Naive thymus-derived CD4-positive, alpha-beta T cell (primary cell): ENCODE measurements at regions not wholly inside any gene's neighbourhood (a gene's known extent, or its start where the extent isn't known, plus 50 kb on each side); places are given as distances from the start of the nearest gene placed in this dataset.

Source experiments
- ATAC-seq: fragments of 150-1000 bp; cut with Tn5 transposase; 2 replicates; pipeline ENCODE4 v1.10.0; 2021; ENCODE audit warnings: mild to moderate bottlenecking, moderate library complexity
- CTCF ChIA-PET: fragments of 350-600 bp; sonication (Branson Sonifier 250); formaldehyde crosslinking; loops from one replicate; lab custom pipeline; 2021; ENCODE audit warnings: antibody characterized with exemption; lab: Charles Lee
- POLR2A ChIA-PET: fragments of 350-600 bp; sonication (Branson Sonifier 250); formaldehyde crosslinking; loops from one replicate; lab custom pipeline; 2021; ENCODE audit warnings: antibody characterized with exemption, inconsistent platforms; lab: Charles Lee
- DNase-seq, 9 donors: peaks; one replicate each; pipeline versions ENCODE4 v3.0.0 to v3.0.0-alpha.2; 2020 to 2022; ENCODE audit warnings: mixed read lengths in 1 of 9
- H3K27ac ChIP-seq: one replicate; pipeline ENCODE4 v1.7.0; 2013; ENCODE audit warnings: mild to moderate bottlenecking, low read depth, low read length, moderate library complexity
- H3K27me3 ChIP-seq, 2 donors: one replicate each; pipeline ENCODE4 v1.7.0; 2013; ENCODE audit warnings: low read length in 2 of 2, mild to moderate bottlenecking in 2 of 2, moderate library complexity in 2 of 2; ENCODE audit not compliant: control insufficient read depth in 2 of 2, insufficient read depth in 2 of 2
- H3K36me3 ChIP-seq, 3 experiments: 1 replicate in 2 of 3; 2 replicates in 1 of 3; pipeline ENCODE4 v1.7.0; 2013; ENCODE audit warnings: low read length in 3 of 3, mild to moderate bottlenecking in 3 of 3, moderate library complexity in 1 of 3; ENCODE audit not compliant: insufficient read depth in 3 of 3, control insufficient read depth in 2 of 3
- H3K4me1 ChIP-seq, 2 donors: one replicate each; pipeline ENCODE4 v1.7.0; 2013; ENCODE audit warnings: low read length in 2 of 2, mild to moderate bottlenecking in 2 of 2, moderate library complexity in 1 of 2; ENCODE audit not compliant: control insufficient read depth in 2 of 2, insufficient read depth in 2 of 2
- H3K4me3 ChIP-seq: 2 replicates; pipeline ENCODE4 v1.7.0; 2013; ENCODE audit warnings: mild to moderate bottlenecking, low read length
- H3K9me3 ChIP-seq, 3 experiments: 1 replicate in 2 of 3; 2 replicates in 1 of 3; pipeline ENCODE4 v1.7.0; 2013; ENCODE audit warnings: low read length in 3 of 3; ENCODE audit not compliant: control insufficient read depth in 2 of 3
- H3K27ac Mint-ChIP-seq, 9 donors: one replicate each; pipeline ENCODE4 v1.8.0; 2020 to 2022; ENCODE audit warnings: mixed read lengths in 9 of 9, mild to moderate bottlenecking in 8 of 9, moderate library complexity in 5 of 9, inconsistent platforms in 2 of 9
- H3K27me3 Mint-ChIP-seq, 5 donors: one replicate each; pipeline ENCODE4 v1.8.0; 2021 to 2022; ENCODE audit warnings: mixed read lengths in 5 of 5, mild to moderate bottlenecking in 1 of 5
- H3K36me3 Mint-ChIP-seq, 5 donors: one replicate each; pipeline ENCODE4 v1.8.0; 2020 to 2022; ENCODE audit warnings: mixed read lengths in 5 of 5, mild to moderate bottlenecking in 3 of 5, inconsistent platforms in 1 of 5
- H3K4me1 Mint-ChIP-seq, 7 donors: one replicate each; pipeline ENCODE4 v1.8.0; 2020 to 2022; ENCODE audit warnings: mixed read lengths in 7 of 7, mild to moderate bottlenecking in 3 of 7, inconsistent platforms in 1 of 7
- H3K4me3 Mint-ChIP-seq, 10 donors: one replicate each; pipeline ENCODE4 v1.8.0; 2020 to 2022; ENCODE audit warnings: mild to moderate bottlenecking in 10 of 10, mixed read lengths in 10 of 10, moderate library complexity in 6 of 10, inconsistent platforms in 2 of 10
- H3K9me3 Mint-ChIP-seq, 11 donors: one replicate each; pipeline ENCODE4 v1.8.0; 2020 to 2022; ENCODE audit warnings: mixed read lengths in 11 of 11, mild to moderate bottlenecking in 4 of 11, inconsistent platforms in 1 of 11, moderate library complexity in 1 of 11
- intact Hi-C, 2 donors: fragments of 100-400 bp; cut with micrococcal nuclease; formaldehyde crosslinking; loops; one replicate each; pipeline ENCODE4 v1.15.1; 2023

DNA sequence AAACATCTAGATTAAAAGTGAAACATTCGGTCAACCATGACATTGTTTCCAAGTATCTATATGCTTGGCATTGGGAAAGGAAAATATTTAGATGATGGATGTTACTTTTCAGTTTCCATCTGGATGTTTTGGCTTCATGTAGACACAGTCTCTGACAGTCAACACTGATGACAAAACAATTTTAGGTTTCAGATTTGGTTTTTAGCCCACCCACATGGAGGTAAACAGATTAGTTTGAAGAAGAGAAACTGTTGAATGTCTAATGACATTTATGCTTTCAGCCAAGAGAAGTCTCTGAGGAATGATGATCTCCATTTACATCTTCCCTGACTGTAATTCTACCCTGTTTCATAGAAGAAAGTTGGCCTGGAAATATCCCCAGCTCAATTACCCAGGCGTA is 379.1 kb downstream of the SLITRK6 start:
- Histone ChIP-seq H3K27me3 (no peaks in the 10 kb centered on the region), H3K4me1 (no peaks in the 10 kb centered on the region), H3K9me3 (no peaks in the 10 kb centered on the region), H3K4me3 (no peak overlapping the region), H3K27ac (no peak overlapping the region), H3K36me3 (no peaks in the 10 kb centered on the region)
- DNase-seq, result no peak
- Mint-ChIP-seq H3K4me1 (no peaks in the 10 kb centered on the region), H3K9me3 (peaks cover 0 to 6% (median 0%) of the 10 kb centered on the region in 11 donors), H3K36me3 (no peaks in the 10 kb centered on the region), H3K27me3 (no peaks in the 10 kb centered on the region), H3K4me3 (no peak overlapping the region), H3K27ac (no peak overlapping the region)
- intact Hi-C loops, result no loop called here
- ATAC-seq, result no peak
- CTCF ChIA-PET, result no interaction called here
- POLR2A ChIA-PET, result no interaction called here

DNA sequence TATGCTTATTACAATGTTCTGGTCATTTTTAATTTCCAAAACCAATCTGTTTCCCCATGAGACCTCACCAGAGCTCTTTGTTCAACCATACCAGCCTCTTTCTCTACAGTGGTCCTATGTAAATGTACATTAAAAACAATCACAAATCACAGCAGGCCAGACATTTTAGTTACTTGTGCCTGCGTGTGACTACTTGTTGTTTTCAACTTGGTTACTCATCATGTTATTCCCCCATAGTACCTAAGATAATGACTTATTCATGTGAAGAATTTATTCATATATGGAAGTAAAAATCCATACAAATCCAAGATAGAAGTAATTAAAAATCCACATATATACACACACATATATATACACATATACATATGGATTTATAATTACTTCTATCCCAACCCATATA is 379.6 kb downstream of the SLITRK6 start:
- ChIA-PET CTCF (no interaction called here), POLR2A (no interaction called here)
- peaks cover 0 to 6% (median 0%) of the 10 kb centered on the region in 11 donors for H3K9me3 Mint-ChIP-seq
- no peak overlapping the region for H3K4me3 Mint-ChIP-seq
- no peak for DNase-seq
- H3K27me3 ChIP-seq, result no peaks in the 10 kb centered on the region
- intact Hi-C loops, result no loop called here
- H3K27ac Mint-ChIP-seq, result no peak overlapping the region
- no peak for ATAC-seq
- H3K9me3 ChIP-seq, result no peaks in the 10 kb centered on the region
- no peak overlapping the region for H3K4me3 ChIP-seq
- no peaks in the 10 kb centered on the region for H3K4me1 ChIP-seq
- H3K36me3 ChIP-seq, result no peaks in the 10 kb centered on the region
- no peaks in the 10 kb centered on the region for H3K4me1 Mint-ChIP-seq
- no peaks in the 10 kb centered on the region for H3K36me3 Mint-ChIP-seq
- H3K27ac ChIP-seq, result no peak overlapping the region
- no peaks in the 10 kb centered on the region for H3K27me3 Mint-ChIP-seq

DNA sequence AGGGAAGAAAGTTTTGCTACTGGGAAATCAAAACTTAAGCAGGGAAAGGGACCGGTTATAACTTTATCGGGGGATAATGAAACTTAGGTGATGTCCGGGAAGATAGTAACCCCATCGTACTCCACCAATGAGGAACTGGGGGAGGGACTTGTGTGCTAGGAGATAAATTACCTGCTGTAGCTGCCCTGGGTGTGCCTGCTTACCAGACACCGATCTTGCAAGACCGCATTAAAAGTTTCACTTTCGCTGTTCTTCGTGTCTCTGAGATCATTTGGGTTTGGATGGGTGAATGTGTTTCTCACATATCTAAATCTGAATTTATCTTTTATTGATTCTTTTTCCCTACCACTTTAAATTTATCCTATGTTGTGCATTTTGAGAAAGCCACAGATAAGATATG is 381.4 kb downstream of the SLITRK6 start:
- Histone ChIP-seq H3K4me3 (no peak overlapping the region), H3K9me3 (no peaks in the 10 kb centered on the region), H3K27ac (no peak overlapping the region), H3K36me3 (no peaks in the 10 kb centered on the region), H3K4me1 (no peaks in the 10 kb centered on the region), H3K27me3 (no peaks in the 10 kb centered on the region)
- H3K36me3 Mint-ChIP-seq, result no peaks in the 10 kb centered on the region
- H3K27ac Mint-ChIP-seq, result no peak overlapping the region
- H3K4me1 Mint-ChIP-seq, result no peaks in the 10 kb centered on the region
- POLR2A ChIA-PET, result no interaction called here
- H3K9me3 Mint-ChIP-seq, result peaks cover 0 to 6% (median 0%) of the 10 kb centered on the region in 11 donors
- DNase-seq (no peak), ATAC-seq (no peak)
- H3K4me3 Mint-ChIP-seq, result no peak overlapping the region
- H3K27me3 Mint-ChIP-seq, result no peaks in the 10 kb centered on the region
- intact Hi-C loops, result no loop called here
- CTCF ChIA-PET, result no interaction called here

DNA sequence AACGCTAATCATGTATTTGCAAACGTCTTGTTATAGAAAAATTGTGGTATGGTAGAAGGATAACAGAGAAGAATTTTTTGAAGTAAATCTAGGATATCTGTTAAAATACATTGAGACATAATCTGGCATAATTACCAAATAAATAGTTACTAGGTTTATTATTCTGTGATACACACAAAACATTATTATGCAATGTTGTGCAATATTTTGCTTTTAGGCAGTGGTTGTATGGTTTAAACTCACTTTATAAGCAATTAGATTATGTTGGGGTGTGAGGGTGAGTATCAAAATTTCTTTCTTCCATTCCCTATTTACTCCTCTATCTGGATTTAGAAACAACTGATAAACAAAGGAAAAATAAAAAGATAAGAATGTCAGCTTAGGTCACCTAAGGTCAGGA is 385.6 kb downstream of the SLITRK6 start:
- no peaks in the 10 kb centered on the region for H3K4me1 ChIP-seq
- no peak overlapping the region for H3K27ac Mint-ChIP-seq
- H3K36me3 ChIP-seq, result no peaks in the 10 kb centered on the region
- H3K27ac ChIP-seq, result no peak overlapping the region
- no peaks in the 10 kb centered on the region for H3K27me3 Mint-ChIP-seq
- intact Hi-C loops, result no loop called here
- ChIA-PET CTCF (no interaction called here), POLR2A (no interaction called here)
- H3K4me1 Mint-ChIP-seq, result no peaks in the 10 kb centered on the region
- H3K36me3 Mint-ChIP-seq, result no peaks in the 10 kb centered on the region
- no peaks in the 10 kb centered on the region for H3K27me3 ChIP-seq
- peaks cover 0 to 4% (median 0%) of the 10 kb centered on the region in 11 donors for H3K9me3 Mint-ChIP-seq
- H3K4me3 ChIP-seq, result no peak overlapping the region
- no peaks in the 10 kb centered on the region for H3K9me3 ChIP-seq
- no peak for DNase-seq
- H3K4me3 Mint-ChIP-seq, result no peak overlapping the region
- no peak for ATAC-seq

DNA sequence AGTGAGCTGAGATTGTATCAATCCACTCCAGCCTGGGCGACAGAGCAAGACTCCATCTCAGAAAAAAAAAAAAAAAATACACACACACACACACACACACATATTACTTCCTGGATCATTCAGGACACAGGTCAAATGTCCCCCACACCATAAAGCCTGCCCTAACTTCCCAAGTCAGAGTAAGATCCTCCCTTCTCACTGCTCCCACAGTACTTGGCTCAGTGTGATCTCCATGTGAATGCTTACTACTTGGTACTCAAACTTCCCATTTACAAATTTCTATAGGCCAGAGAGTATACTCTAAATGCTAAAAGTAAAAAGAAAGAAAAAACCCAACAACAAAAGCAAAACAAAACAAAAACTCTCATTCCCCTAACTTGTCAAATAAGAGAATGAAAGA is 386.8 kb downstream of the SLITRK6 start:
- H3K36me3 Mint-ChIP-seq, result no peaks in the 10 kb centered on the region
- H3K27me3 ChIP-seq, result no peaks in the 10 kb centered on the region
- intact Hi-C loops, result no loop called here
- H3K27me3 Mint-ChIP-seq, result no peaks in the 10 kb centered on the region
- H3K4me1 Mint-ChIP-seq, result no peaks in the 10 kb centered on the region
- ChIA-PET POLR2A (no interaction called here), CTCF (no interaction called here)
- no peak for ATAC-seq
- no peak overlapping the region for H3K27ac ChIP-seq
- no peaks in the 10 kb centered on the region for H3K36me3 ChIP-seq
- peaks cover 0 to 4% (median 0%) of the 10 kb centered on the region in 11 donors for H3K9me3 Mint-ChIP-seq
- H3K4me3 Mint-ChIP-seq, result no peak overlapping the region
- H3K4me1 ChIP-seq, result no peaks in the 10 kb centered on the region
- no peaks in the 10 kb centered on the region for H3K9me3 ChIP-seq
- no peak for DNase-seq
- H3K27ac Mint-ChIP-seq, result no peak overlapping the region
- H3K4me3 ChIP-seq, result no peak overlapping the region

DNA sequence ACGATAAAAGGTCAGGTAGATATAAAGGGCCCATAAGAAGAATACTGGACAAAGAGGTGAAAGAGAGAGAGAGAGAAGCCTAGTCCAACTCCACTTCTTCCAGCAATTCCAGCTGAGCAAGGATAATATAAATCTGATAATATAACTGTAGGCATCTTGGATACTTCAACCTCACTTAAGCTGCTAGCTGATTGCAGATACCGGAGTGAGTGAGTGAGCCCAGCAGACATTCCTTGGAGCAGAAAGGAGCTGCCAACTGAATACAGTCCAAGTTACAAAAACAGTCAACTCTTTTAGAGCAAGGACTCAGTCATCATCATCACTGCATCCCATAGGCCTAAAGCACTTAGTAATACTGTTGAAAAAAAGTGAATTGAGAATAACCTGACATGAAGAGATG is 387.6 kb downstream of the SLITRK6 start:
- no peak overlapping the region for H3K27ac ChIP-seq
- no peaks in the 10 kb centered on the region for H3K27me3 ChIP-seq
- DNase-seq (no peak), ATAC-seq (no peak)
- H3K9me3 Mint-ChIP-seq, result peaks cover 0 to 4% (median 0%) of the 10 kb centered on the region in 11 donors
- no peaks in the 10 kb centered on the region for H3K9me3 ChIP-seq
- no peaks in the 10 kb centered on the region for H3K27me3 Mint-ChIP-seq
- no peaks in the 10 kb centered on the region for H3K4me1 Mint-ChIP-seq
- no peaks in the 10 kb centered on the region for H3K4me1 ChIP-seq
- ChIA-PET POLR2A (no interaction called here), CTCF (interaction anchor here (0.9 kb wide), 1 partner anchor 851 kb away, joined by 3 read pairs; no protein-coding TSS in a partner anchor)
- no peak overlapping the region for H3K27ac Mint-ChIP-seq
- H3K4me3 Mint-ChIP-seq, result no peak overlapping the region
- intact Hi-C loops, result no loop called here
- no peaks in the 10 kb centered on the region for H3K36me3 ChIP-seq
- H3K4me3 ChIP-seq, result no peak overlapping the region
- H3K36me3 Mint-ChIP-seq, result no peaks in the 10 kb centered on the region

DNA sequence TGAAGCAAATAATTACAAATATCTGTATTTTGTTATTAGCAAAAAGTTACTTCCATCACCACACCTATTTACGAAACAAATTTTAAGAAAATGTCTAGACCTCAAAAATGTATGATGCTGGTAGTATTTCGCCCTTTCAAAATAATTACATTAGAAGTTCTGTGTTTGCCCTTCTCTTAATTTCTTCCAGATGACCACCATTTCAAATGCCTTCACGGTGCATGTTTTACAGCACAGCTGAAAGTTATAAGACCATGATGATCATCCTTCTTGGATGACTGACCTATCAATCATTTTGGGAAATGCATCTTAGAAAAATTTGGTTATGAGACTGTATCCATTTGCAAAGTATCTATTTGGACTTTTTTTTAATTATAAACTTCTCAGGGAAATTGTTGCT is 390.8 kb downstream of the SLITRK6 start:
- H3K27me3 Mint-ChIP-seq, result no peaks in the 10 kb centered on the region
- ChIA-PET POLR2A (no interaction called here), CTCF (no interaction called here)
- ATAC-seq (no peak), DNase-seq (no peak)
- no peaks in the 10 kb centered on the region for H3K4me1 ChIP-seq
- no peaks in the 10 kb centered on the region for H3K27me3 ChIP-seq
- intact Hi-C loops, result no loop called here
- H3K36me3 Mint-ChIP-seq, result no peaks in the 10 kb centered on the region
- no peak overlapping the region for H3K27ac Mint-ChIP-seq
- no peaks in the 10 kb centered on the region for H3K9me3 ChIP-seq
- no peaks in the 10 kb centered on the region for H3K4me1 Mint-ChIP-seq
- no peak overlapping the region for H3K4me3 Mint-ChIP-seq
- peaks cover 0 to 7% (median 3%) of the 10 kb centered on the region in 11 donors for H3K9me3 Mint-ChIP-seq
- no peaks in the 10 kb centered on the region for H3K36me3 ChIP-seq
- H3K4me3 ChIP-seq, result no peak overlapping the region
- no peak overlapping the region for H3K27ac ChIP-seq
